Loucy (cell line): ENCODE measurements at regions not wholly inside any gene's neighbourhood (a gene's known extent, or its start where the extent isn't known, plus 50 kb on each side); places are given as distances from the start of the nearest gene placed in this dataset.

Experiments
- H2AFZ ChIP-seq: fragments of 200-600 bp; sonication (generic); 2 replicates; pipeline ENCODE4 v1.6.0; 2016; ENCODE audit warnings: antibody characterized with exemption, mild to moderate bottlenecking, low read length, moderate library complexity
- H3F3A ChIP-seq: fragments of 200-600 bp; 2 replicates; pipeline ENCODE4 v1.6.0; 2016; ENCODE audit warnings: antibody characterized with exemption, low read depth, mild to moderate bottlenecking
- H3K27me3 ChIP-seq: fragments of 200-600 bp; sonication (generic); 2 replicates; pipeline ENCODE4 v1.6.1; 2014; ENCODE audit warnings: low read length, mild to moderate bottlenecking; ENCODE audit not compliant: insufficient read depth, poor library complexity, severe bottlenecking
- H3K36me3 ChIP-seq: fragments of 200-600 bp; sonication (generic); 2 replicates; pipeline ENCODE4 v1.6.1; 2016; ENCODE audit warnings: low read length; ENCODE audit not compliant: insufficient read depth
- H3K4me1 ChIP-seq: fragments of 200-600 bp; sonication (generic); 2 replicates; pipeline ENCODE4 v1.5.1; 2014; ENCODE audit warnings: low read length, mild to moderate bottlenecking; ENCODE audit not compliant: insufficient read depth, poor library complexity, severe bottlenecking
- H3K4me2 ChIP-seq: fragments of 200-600 bp; sonication (generic); 2 replicates; pipeline ENCODE4 v1.6.0; 2014; ENCODE audit warnings: antibody characterized with exemption, low read length, low read depth, mild to moderate bottlenecking; ENCODE audit not compliant: poor library complexity, severe bottlenecking
- H3K4me3 ChIP-seq: fragments of 200-600 bp; sonication (generic); 2 replicates; pipeline ENCODE4 v1.5.1; 2014; ENCODE audit warnings: low read length, mild to moderate bottlenecking, mixed read lengths; ENCODE audit not compliant: poor library complexity, severe bottlenecking
- H3K79me2 ChIP-seq: fragments of 200-600 bp; sonication (generic); 2 replicates; pipeline ENCODE4 v1.6.1; 2014; ENCODE audit warnings: low read length; ENCODE audit not compliant: insufficient read depth
- H3K9ac ChIP-seq: fragments of 200-600 bp; sonication (generic); 2 replicates; pipeline ENCODE4 v1.6.0; 2014; ENCODE audit warnings: mild to moderate bottlenecking, low read depth, low read length, moderate library complexity; ENCODE audit not compliant: poor library complexity, severe bottlenecking
- H3K9me2 ChIP-seq: fragments of 200-600 bp; sonication (generic); replicated peaks from 2 replicates; pipeline ENCODE4 v1.6.1; 2016; ENCODE audit warnings: low read depth, low read length, mixed read lengths
- H3K9me3 ChIP-seq: fragments of 200-600 bp; sonication (generic); 2 replicates; pipeline ENCODE4 v1.6.1; 2014; ENCODE audit warnings: mild to moderate bottlenecking, antibody characterized with exemption, low read length, low read depth; ENCODE audit not compliant: insufficient read depth
- H4K20me1 ChIP-seq: fragments of 200-600 bp; sonication (generic); 2 replicates; pipeline ENCODE4 v1.6.0; 2014; ENCODE audit warnings: antibody characterized with exemption, low read length, mild to moderate bottlenecking; ENCODE audit not compliant: insufficient read depth, poor library complexity, severe bottlenecking
- EZH2phosphoT487 ChIP-seq: fragments of 200-600 bp; IDR thresholded peaks from 2 replicates; pipeline ENCODE4 v1.6.1; 2018; ENCODE audit warnings: antibody characterized with exemption, mild to moderate bottlenecking, moderate library complexity, borderline replicate concordance
- TF ChIP-seq, protein P1 (sequence below): fragments of 200-600 bp; sonication (generic); conservative IDR thresholded peaks from 2 replicates; pipeline ENCODE4 v1.5.1; 2014; ENCODE audit warnings: mild to moderate bottlenecking, antibody characterized with exemption, low read length

GRCh38 chr12:91901381-91902074, 244.1 kb downstream of the BTG1 start:
- no peaks in the 10 kb centered on the region for H3K79me2 ChIP-seq
- H4K20me1 ChIP-seq, result no peaks in the 10 kb centered on the region
- no peaks in the 10 kb centered on the region for H3K36me3 ChIP-seq
- H3K4me2 ChIP-seq, result no peak overlapping the region
- no peaks in the 10 kb centered on the region for H3F3A ChIP-seq
- no peak overlapping the region for H2AFZ ChIP-seq
- H3K9me2 ChIP-seq, result no peaks in the 10 kb centered on the region
- H3K9me3 ChIP-seq, result no peaks in the 10 kb centered on the region
- H3K4me1 ChIP-seq, result no peaks in the 10 kb centered on the region
- H3K27me3 ChIP-seq, result no peaks in the 10 kb centered on the region
- no peak for TF ChIP-seq EZH2phosphoT487
- TF ChIP-seq, protein P1, sequence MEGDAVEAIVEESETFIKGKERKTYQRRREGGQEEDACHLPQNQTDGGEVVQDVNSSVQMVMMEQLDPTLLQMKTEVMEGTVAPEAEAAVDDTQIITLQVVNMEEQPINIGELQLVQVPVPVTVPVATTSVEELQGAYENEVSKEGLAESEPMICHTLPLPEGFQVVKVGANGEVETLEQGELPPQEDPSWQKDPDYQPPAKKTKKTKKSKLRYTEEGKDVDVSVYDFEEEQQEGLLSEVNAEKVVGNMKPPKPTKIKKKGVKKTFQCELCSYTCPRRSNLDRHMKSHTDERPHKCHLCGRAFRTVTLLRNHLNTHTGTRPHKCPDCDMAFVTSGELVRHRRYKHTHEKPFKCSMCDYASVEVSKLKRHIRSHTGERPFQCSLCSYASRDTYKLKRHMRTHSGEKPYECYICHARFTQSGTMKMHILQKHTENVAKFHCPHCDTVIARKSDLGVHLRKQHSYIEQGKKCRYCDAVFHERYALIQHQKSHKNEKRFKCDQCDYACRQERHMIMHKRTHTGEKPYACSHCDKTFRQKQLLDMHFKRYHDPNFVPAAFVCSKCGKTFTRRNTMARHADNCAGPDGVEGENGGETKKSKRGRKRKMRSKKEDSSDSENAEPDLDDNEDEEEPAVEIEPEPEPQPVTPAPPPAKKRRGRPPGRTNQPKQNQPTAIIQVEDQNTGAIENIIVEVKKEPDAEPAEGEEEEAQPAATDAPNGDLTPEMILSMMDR, result no peak
- no peak overlapping the region for H3K4me3 ChIP-seq
- no peak overlapping the region for H3K9ac ChIP-seq

DNA sequence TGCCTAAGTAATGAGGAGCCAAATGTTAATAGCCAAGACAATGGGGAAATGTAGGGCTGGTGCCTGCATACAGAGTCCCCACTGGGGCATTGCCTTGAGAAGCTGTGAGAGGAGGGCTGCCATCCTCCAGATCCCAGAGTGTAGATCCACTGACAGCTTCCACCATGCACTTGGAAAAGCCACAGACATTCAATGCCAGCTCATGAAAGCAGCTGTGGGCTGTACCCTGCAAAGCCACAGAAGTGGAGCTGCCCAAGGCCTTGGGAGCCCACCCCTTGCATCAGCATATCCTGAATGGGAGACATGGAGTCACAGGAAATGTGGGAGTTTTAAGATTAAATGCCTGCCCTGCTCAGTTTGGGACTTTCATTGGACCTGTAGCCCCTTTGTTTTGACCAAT, 244.7 kb downstream of the BTG1 start:
- Histone ChIP-seq H2AFZ (no peak overlapping the region), H3F3A (no peaks in the 10 kb centered on the region), H3K4me2 (no peak overlapping the region), H3K79me2 (no peaks in the 10 kb centered on the region), H3K27me3 (no peaks in the 10 kb centered on the region), H3K4me3 (no peak overlapping the region), H3K9ac (no peak overlapping the region), H3K9me3 (no peaks in the 10 kb centered on the region), H3K4me1 (no peaks in the 10 kb centered on the region), H4K20me1 (no peaks in the 10 kb centered on the region), H3K36me3 (no peaks in the 10 kb centered on the region), H3K9me2 (no peaks in the 10 kb centered on the region)
- TF ChIP-seq EZH2phosphoT487, result no peak
- TF ChIP-seq, protein P1, result no peak

DNA sequence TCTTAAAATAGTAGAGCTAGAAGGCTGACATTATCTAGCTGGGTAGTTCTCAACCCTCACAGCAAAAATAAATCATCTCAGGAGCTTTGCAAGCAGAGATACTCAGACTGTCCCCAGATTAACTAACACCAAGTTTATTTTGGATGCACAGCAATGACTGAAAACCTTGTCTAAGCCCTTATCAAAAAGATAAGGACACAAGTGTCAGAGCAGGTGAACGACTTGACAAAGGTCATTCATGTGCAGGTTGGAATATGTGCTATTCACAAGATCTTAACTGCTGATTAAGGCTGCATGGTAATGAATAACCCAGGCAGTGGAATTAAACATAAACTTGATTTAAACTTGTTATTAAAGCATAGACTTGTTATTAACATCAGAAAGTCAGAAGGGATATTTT, 246.6 kb downstream of the BTG1 start:
- Histone ChIP-seq H3K79me2 (no peaks in the 10 kb centered on the region), H3K4me2 (no peak overlapping the region), H3F3A (no peaks in the 10 kb centered on the region), H3K4me1 (no peaks in the 10 kb centered on the region), H3K9me2 (no peaks in the 10 kb centered on the region), H3K27me3 (no peaks in the 10 kb centered on the region), H3K9ac (no peak overlapping the region), H2AFZ (no peak overlapping the region), H4K20me1 (no peaks in the 10 kb centered on the region), H3K36me3 (no peaks in the 10 kb centered on the region), H3K4me3 (no peak overlapping the region), H3K9me3 (no peaks in the 10 kb centered on the region)
- TF ChIP-seq EZH2phosphoT487, result no peak
- TF ChIP-seq, protein P1, result no peak
